Ishikawa (cell line): ENCODE measurements at regions not wholly inside any gene's neighbourhood (a gene's known extent, or its start where the extent isn't known, plus 50 kb on each side); places are given as distances from the start of the nearest gene placed in this dataset.

ENCODE experiments used
- CEBPB ChIP-seq: IDR thresholded peaks from 2 replicates; pipeline ENCODE4 v1.6.1; 2012
- CREB1 ChIP-seq: IDR thresholded peaks from 2 replicates; pipeline ENCODE4 v1.6.1; 2012; ENCODE audit warnings: low read depth
- EGR1 ChIP-seq: IDR thresholded peaks from 2 replicates; pipeline ENCODE4 v1.6.1; 2012
- EP300 ChIP-seq: IDR thresholded peaks from 2 replicates; pipeline ENCODE4 v1.6.1; 2012; ENCODE audit warnings: borderline replicate concordance
- FOXM1 ChIP-seq: IDR thresholded peaks from 2 replicates; pipeline ENCODE4 v1.6.1; 2012; ENCODE audit warnings: low read depth, borderline replicate concordance
- MAX ChIP-seq: IDR thresholded peaks from 2 replicates; pipeline ENCODE4 v1.6.1; 2012
- NFIC ChIP-seq: IDR thresholded peaks from 2 replicates; pipeline ENCODE4 v1.6.1; 2012
- RAD21 ChIP-seq: IDR thresholded peaks from 2 replicates; pipeline ENCODE4 v1.6.1; 2012; ENCODE audit warnings: low read depth
- REST ChIP-seq: IDR thresholded peaks from 2 replicates; pipeline ENCODE4 v1.6.1; 2012; ENCODE audit warnings: low read depth, mild to moderate bottlenecking
- TAF1 ChIP-seq: IDR thresholded peaks from 2 replicates; pipeline ENCODE4 v1.6.1; 2012; ENCODE audit warnings: low read depth, mild to moderate bottlenecking
- TCF12 ChIP-seq: IDR thresholded peaks from 2 replicates; pipeline ENCODE4 v1.6.1; 2012; ENCODE audit warnings: low read depth
- TEAD4 ChIP-seq: IDR thresholded peaks from 2 replicates; pipeline ENCODE4 v1.6.1; 2012
- USF1 ChIP-seq: IDR thresholded peaks from 2 replicates; pipeline ENCODE4 v1.6.1; 2012
- YY1 ChIP-seq: IDR thresholded peaks from 2 replicates; pipeline ENCODE4 v1.6.1; 2012; ENCODE audit warnings: low read depth
- ZBTB7A ChIP-seq: IDR thresholded peaks from 2 replicates; pipeline ENCODE4 v1.6.1; 2012; ENCODE audit warnings: low read depth

GRCh38 chr5:162456086-162456485 is 388.5 kb downstream of the GABRG2 start:
- TF ChIP-seq USF1, result no peak
- TF ChIP-seq TCF12, result no peak
- TF ChIP-seq TAF1, result no peak
- no peak for TF ChIP-seq ZBTB7A
- TF ChIP-seq RAD21, result no peak
- TF ChIP-seq CREB1, result no peak
- TF ChIP-seq REST, result no peak
- no peak for TF ChIP-seq NFIC
- no peak for TF ChIP-seq FOXM1

GRCh38 chr5:162466011-162466410 is 398.4 kb downstream of the GABRG2 start:
- TF ChIP-seq MAX (no peak), EP300 (no peak), TAF1 (no peak), NFIC (no peak), REST (no peak), CEBPB (no peak), USF1 (no peak), ZBTB7A (no peak), TEAD4 (no peak), YY1 (no peak), TCF12 (no peak), FOXM1 (no peak), EGR1 (no peak), RAD21 (no peak), CREB1 (no peak)

GRCh38 chr5:162473041-162473714 is 405.6 kb downstream of the GABRG2 start:
- TF ChIP-seq CREB1, result no peak
- no peak for TF ChIP-seq NFIC
- no peak for TF ChIP-seq TCF12
- TF ChIP-seq USF1, result no peak
- no peak for TF ChIP-seq ZBTB7A
- no peak for TF ChIP-seq EP300
- no peak for TF ChIP-seq CEBPB
- TF ChIP-seq REST, result no peak
- no peak for TF ChIP-seq FOXM1
- no peak for TF ChIP-seq RAD21
- no peak for TF ChIP-seq MAX
- TF ChIP-seq EGR1, result no peak
- no peak for TF ChIP-seq TEAD4
- TF ChIP-seq YY1, result no peak

- TF ChIP-seq NFIC, result no peak
- no peak for TF ChIP-seq EGR1
- no peak for TF ChIP-seq TCF12
- no peak for TF ChIP-seq RAD21
- no peak for TF ChIP-seq USF1
- TF ChIP-seq TEAD4, result no peak
- no peak for TF ChIP-seq MAX
- TF ChIP-seq CEBPB, result no peak
- TF ChIP-seq FOXM1, result no peak
- no peak for TF ChIP-seq CREB1
- TF ChIP-seq TAF1, result no peak
- no peak for TF ChIP-seq ZBTB7A
- TF ChIP-seq YY1, result no peak
- no peak for TF ChIP-seq EP300
- TF ChIP-seq REST, result no peak
Measured at GRCh38 chr5:162474239-162474638, 406.7 kb downstream of the GABRG2 start.
